SJCRH30 (cell line): ENCODE measurements at regions not wholly inside any gene's neighbourhood (a gene's known extent, or its start where the extent isn't known, plus 50 kb on each side); places are given as distances from the start of the nearest gene placed in this dataset.
A peak's percentile ranks its signal among the peaks of the same experiment; 100 is the strongest.

Experiments used
- DNase-seq, 2 experiments: peaks; one replicate each; pipeline ENCODE4 v3.0.0-alpha.2; 2015 to 2020
- H3K27ac ChIP-seq: fragments of 250-450 bp; sonication (Bioruptor Pico); 2 replicates; pipeline ENCODE4 v1.5.1; 2020; ENCODE audit warnings: mild to moderate bottlenecking, moderate library complexity
- H3K27me3 ChIP-seq: fragments of 250-450 bp; sonication (Bioruptor Pico); 2 replicates; pipeline ENCODE4 v1.5.1; 2020; ENCODE audit warnings: mild to moderate bottlenecking, moderate library complexity
- H3K36me3 ChIP-seq: fragments of 250-450 bp; sonication (Bioruptor Pico); 2 replicates; pipeline ENCODE4 v1.5.1; 2020; ENCODE audit warnings: mild to moderate bottlenecking, moderate library complexity
- H3K4me1 ChIP-seq: fragments of 250-450 bp; sonication (Bioruptor Pico); 2 replicates; pipeline ENCODE4 v1.5.1; 2020; ENCODE audit warnings: mild to moderate bottlenecking, moderate library complexity
- H3K4me3 ChIP-seq: fragments of 250-450 bp; sonication (Bioruptor Pico); 2 replicates; pipeline ENCODE4 v1.5.1; 2020; ENCODE audit warnings: mild to moderate bottlenecking, moderate library complexity
- H3K9me3 ChIP-seq: fragments of 250-450 bp; sonication (Bioruptor Pico); replicated peaks from 2 replicates; pipeline ENCODE4 v1.5.1; 2020; ENCODE audit warnings: mild to moderate bottlenecking, moderate library complexity

- H3K36me3 ChIP-seq: no peaks in the 10 kb centered on the region
- H3K9me3 ChIP-seq: no peaks in the 10 kb centered on the region
- H3K27ac ChIP-seq: peak overlapping the region; percentile 59
- no peaks in the 10 kb centered on the region for H3K27me3 ChIP-seq
- no peak overlapping the region for H3K4me3 ChIP-seq
- peaks cover 12% of the 10 kb centered on the region for H3K4me1 ChIP-seq
- DNase-seq: no peak
Measured at GRCh38 chr7:115883629-115884028, 146.9 kb downstream of the TFEC start.

- Histone ChIP-seq H3K4me3 (no peak overlapping the region), H3K4me1 (peaks cover 12% of the 10 kb centered on the region), H3K27ac (no peak overlapping the region), H3K27me3 (no peaks in the 10 kb centered on the region), H3K9me3 (no peaks in the 10 kb centered on the region), H3K36me3 (no peaks in the 10 kb centered on the region)
- DNase-seq: no peak
Measured at GRCh38 chr7:115881476-115881875, 149.1 kb downstream of the TFEC start.

- Histone ChIP-seq H3K27me3 (no peaks in the 10 kb centered on the region), H3K36me3 (no peaks in the 10 kb centered on the region), H3K4me1 (peaks cover 12% of the 10 kb centered on the region), H3K27ac (no peak overlapping the region), H3K4me3 (no peak overlapping the region), H3K9me3 (no peaks in the 10 kb centered on the region)
- DNase-seq: no peak
Measured at GRCh38 chr7:115879171-115879570, 151.4 kb downstream of the TFEC start.

- no peak overlapping the region for H3K4me3 ChIP-seq
- no peaks in the 10 kb centered on the region for H3K27me3 ChIP-seq
- H3K27ac ChIP-seq: no peak overlapping the region; the same call in 1 of the 2 replicates
- H3K4me1 ChIP-seq: peaks cover 17% of the 10 kb centered on the region; the same call in 1 of the 2 replicates
- H3K9me3 ChIP-seq: no peaks in the 10 kb centered on the region
- DNase-seq: peak in 1 of 2 experiments; percentile 36
- H3K36me3 ChIP-seq: no peaks in the 10 kb centered on the region
Measured at GRCh38 chr7:115869801-115870200, 160.8 kb downstream of the TFEC start.

GRCh38 chr7:115869190-115869589 lies 161.4 kb downstream of the TFEC start:
- no peaks in the 10 kb centered on the region for H3K9me3 ChIP-seq
- H3K27me3 ChIP-seq: no peaks in the 10 kb centered on the region
- H3K4me3 ChIP-seq: no peak overlapping the region
- peaks cover 17% of the 10 kb centered on the region; the same call in 1 of the 2 replicates for H3K4me1 ChIP-seq
- DNase-seq: peak in 1 of 2 experiments; percentile 37
- no peak overlapping the region; the same call in 1 of the 2 replicates for H3K27ac ChIP-seq
- H3K36me3 ChIP-seq: no peaks in the 10 kb centered on the region

GRCh38 chr7:115868369-115868768 lies 162.2 kb downstream of the TFEC start:
- Histone ChIP-seq H3K36me3 (no peaks in the 10 kb centered on the region), H3K27ac (no peak overlapping the region), H3K9me3 (no peaks in the 10 kb centered on the region), H3K4me3 (no peak overlapping the region), H3K27me3 (no peaks in the 10 kb centered on the region), H3K4me1 (peaks cover 17% of the 10 kb centered on the region; the same call in 1 of the 2 replicates)
- DNase-seq: no peak

GRCh38 chr7:115864082-115864481 lies 166.5 kb downstream of the TFEC start:
- no peaks in the 10 kb centered on the region for H3K36me3 ChIP-seq
- no peaks in the 10 kb centered on the region for H3K9me3 ChIP-seq
- no peak for DNase-seq
- H3K4me1 ChIP-seq: peaks cover 5% of the 10 kb centered on the region; the same call in 1 of the 2 replicates
- H3K27me3 ChIP-seq: no peaks in the 10 kb centered on the region
- no peak overlapping the region for H3K4me3 ChIP-seq
- H3K27ac ChIP-seq: no peak overlapping the region

GRCh38 chr7:115851291-115851690 lies 179.3 kb downstream of the TFEC start:
- Histone ChIP-seq H3K9me3 (no peaks in the 10 kb centered on the region), H3K4me3 (no peak overlapping the region), H3K27ac (no peak overlapping the region), H3K27me3 (no peaks in the 10 kb centered on the region), H3K36me3 (no peaks in the 10 kb centered on the region), H3K4me1 (no peaks in the 10 kb centered on the region)
- DNase-seq: peak; percentile 40 to 82

- H3K36me3 ChIP-seq: no peaks in the 10 kb centered on the region
- H3K27ac ChIP-seq: no peak overlapping the region
- no peak for DNase-seq
- H3K4me3 ChIP-seq: no peak overlapping the region
- peaks cover under 1% of the 10 kb centered on the region for H3K4me1 ChIP-seq
- no peaks in the 10 kb centered on the region for H3K9me3 ChIP-seq
- H3K27me3 ChIP-seq: no peaks in the 10 kb centered on the region
Measured at GRCh38 chr7:115850774-115851173, 179.8 kb downstream of the TFEC start.

- Histone ChIP-seq H3K27ac (no peak overlapping the region), H3K36me3 (no peaks in the 10 kb centered on the region), H3K27me3 (no peaks in the 10 kb centered on the region), H3K4me1 (peaks cover 14% of the 10 kb centered on the region), H3K9me3 (0 out of 2 replicates have a peak, but pooled peaks cover 2% of the 10 kb centered on the region), H3K4me3 (no peak overlapping the region)
- no peak for DNase-seq
Measured at GRCh38 chr7:115844857-115845256, 185.7 kb downstream of the TFEC start.

- DNase-seq: no peak
- no peaks in the 10 kb centered on the region for H3K27me3 ChIP-seq
- no peak overlapping the region for H3K27ac ChIP-seq
- 0 out of 2 replicates have a peak, but pooled peaks cover 2% of the 10 kb centered on the region for H3K9me3 ChIP-seq
- no peaks in the 10 kb centered on the region for H3K36me3 ChIP-seq
- peaks cover 13% of the 10 kb centered on the region for H3K4me1 ChIP-seq
- no peak overlapping the region for H3K4me3 ChIP-seq
Measured at GRCh38 chr7:115840702-115841101, 189.9 kb downstream of the TFEC start.

GRCh38 chr7:115838829-115839228 lies 191.7 kb downstream of the TFEC start:
- no peak overlapping the region for H3K27ac ChIP-seq
- no peak for DNase-seq

GRCh38 chr7:115831371-115831770 lies 199.2 kb downstream of the TFEC start:
- Histone ChIP-seq H3K9me3 (0 out of 2 replicates have a peak, but pooled peaks cover 2% of the 10 kb centered on the region), H3K4me3 (no peak overlapping the region), H3K27me3 (no peaks in the 10 kb centered on the region), H3K27ac (no peak overlapping the region), H3K4me1 (peaks cover 9% of the 10 kb centered on the region), H3K36me3 (no peaks in the 10 kb centered on the region)
- DNase-seq: no peak

More at GRCh38 chr7:115838829-115839228, 191.7 kb downstream of the TFEC start:
- Histone ChIP-seq H3K4me3 (no peak overlapping the region), H3K36me3 (no peaks in the 10 kb centered on the region), H3K9me3 (0 out of 2 replicates have a peak, but pooled peaks cover 2% of the 10 kb centered on the region), H3K27me3 (no peaks in the 10 kb centered on the region), H3K4me1 (no peaks in the 10 kb centered on the region)

- no peaks in the 10 kb centered on the region; the same call in 1 of the 2 replicates for H3K9me3 ChIP-seq
Measured at GRCh38 chr7:115827305-115828045, 203.1 kb downstream of the TFEC start.

GRCh38 chr7:115825456-115826115 lies 205.0 kb downstream of the TFEC start:
- peak overlapping the region; percentile 81 for H3K27ac ChIP-seq

More at GRCh38 chr7:115827305-115828045, 203.1 kb downstream of the TFEC start:
- peaks cover 22% of the 10 kb centered on the region for H3K4me1 ChIP-seq
- H3K27ac ChIP-seq: peak overlapping the region; percentile 81; the same call in 1 of the 2 replicates
- no peaks in the 10 kb centered on the region for H3K27me3 ChIP-seq
- H3K4me3 ChIP-seq: no peak overlapping the region
- DNase-seq: no peak
- H3K36me3 ChIP-seq: no peaks in the 10 kb centered on the region

More at GRCh38 chr7:115825456-115826115, 205.0 kb downstream of the TFEC start:
- Histone ChIP-seq H3K27me3 (no peaks in the 10 kb centered on the region), H3K36me3 (no peaks in the 10 kb centered on the region), H3K4me1 (peaks cover 22% of the 10 kb centered on the region), H3K4me3 (no peak overlapping the region), H3K9me3 (no peaks in the 10 kb centered on the region; the same call in 1 of the 2 replicates)
- DNase-seq: peak; percentile 70 to 76
